ENCODE measurements at regions not wholly inside any gene's neighbourhood (a gene's known extent, or its start where the extent isn't known, plus 50 kb on each side); places are given as distances from the start of the nearest gene placed in this dataset.

DNA sequence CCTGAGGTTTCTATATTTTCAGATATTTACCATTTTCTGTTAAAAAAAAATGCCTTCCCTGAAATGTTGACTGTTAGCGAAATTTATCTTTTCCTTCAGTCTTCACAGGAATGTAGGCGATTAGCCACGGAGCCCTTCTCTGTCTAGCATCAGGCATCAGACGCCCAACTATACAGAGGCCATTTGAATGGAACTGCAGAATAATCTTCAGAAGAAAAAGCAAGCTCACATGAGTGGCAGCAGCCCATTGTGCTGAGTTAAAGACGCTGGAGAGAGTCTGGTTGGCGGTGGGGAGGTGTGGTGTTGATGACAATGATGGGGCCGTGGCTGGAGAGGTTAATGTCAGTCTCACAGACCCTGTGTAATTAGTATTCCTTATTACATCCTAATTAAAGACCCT is 196.8 kb upstream of the LEF1 start:
- no peak for DNase-seq (ENCODE audit: low read depth, low spot score)

DNA sequence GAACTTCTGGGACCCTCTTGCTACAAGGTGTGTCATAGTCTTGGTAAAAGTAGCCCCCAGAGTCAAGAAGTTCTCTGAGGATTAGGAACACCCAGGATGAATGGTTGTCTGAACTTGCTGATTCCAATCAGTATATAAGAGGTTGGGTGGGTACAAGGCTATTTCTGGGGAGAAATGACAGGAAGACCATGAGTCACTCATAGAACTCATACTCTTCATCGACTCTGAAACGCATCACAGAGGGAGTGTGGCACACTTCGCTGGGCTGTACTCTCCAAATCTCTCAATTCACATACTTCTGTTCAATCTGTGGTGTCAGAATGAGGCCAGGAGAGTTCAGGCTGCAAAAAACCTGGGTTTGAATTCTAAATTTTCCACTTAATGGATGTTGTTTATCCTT is 193.2 kb upstream of the LEF1 start:
- DNase-seq (ENCODE audit: low read depth, low spot score), result no peak

DNA sequence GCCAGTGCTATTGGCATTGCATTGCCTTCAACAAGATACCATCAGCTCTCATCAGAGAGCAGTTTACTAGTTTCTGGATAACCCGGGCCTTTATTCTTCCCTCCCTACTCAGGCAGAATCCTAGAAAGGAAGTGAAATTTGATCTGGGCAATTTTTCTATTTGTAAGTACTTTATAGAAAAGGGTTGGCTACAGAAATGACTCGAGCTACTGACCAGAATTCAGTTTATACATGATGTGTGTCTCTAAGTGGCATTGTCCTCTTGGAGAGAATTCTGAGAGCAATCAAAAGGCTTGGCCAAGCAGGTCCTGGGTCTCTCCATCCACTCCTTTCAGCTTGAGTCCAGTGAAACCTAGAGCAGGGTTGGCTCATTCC is 192.7 kb upstream of the LEF1 start:
- peak; percentile 10 for DNase-seq (ENCODE audit: low read depth, low spot score)

DNA sequence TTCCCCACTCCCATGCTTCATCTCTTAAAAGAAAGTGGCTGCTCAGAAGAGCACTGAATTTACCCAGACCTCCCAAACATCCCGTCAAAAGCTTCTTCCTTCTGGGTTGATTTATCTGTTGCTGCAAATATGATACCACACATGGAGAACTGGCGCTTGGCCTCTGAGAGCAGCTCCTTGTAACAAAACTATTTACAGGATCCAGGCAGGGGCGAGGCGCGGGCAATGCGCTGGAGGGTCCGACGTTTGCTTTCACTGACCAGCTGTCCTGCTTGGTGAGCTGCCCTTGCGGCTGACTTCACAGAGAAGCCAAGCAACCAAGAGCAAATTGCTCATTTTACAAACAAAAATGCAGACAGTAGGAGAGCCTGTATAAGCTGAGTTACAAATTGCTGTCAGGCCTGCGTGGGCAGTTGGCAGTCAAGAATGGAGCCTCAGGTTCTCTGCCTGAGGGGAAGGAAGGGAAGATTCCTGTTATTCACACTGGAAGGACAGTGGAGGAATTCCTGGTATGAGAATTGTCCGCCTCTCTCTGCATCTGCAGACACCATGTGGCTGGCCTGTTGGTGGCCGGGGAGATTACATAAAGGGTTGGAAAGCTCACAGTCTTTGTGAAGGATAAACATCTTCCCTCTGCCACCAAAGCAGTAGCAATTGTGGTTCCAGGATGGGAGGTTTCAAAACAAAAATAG is 192.2 kb upstream of the LEF1 start:
- DNase-seq (ENCODE audit: low read depth, low spot score), result peak; percentile 36

DNA sequence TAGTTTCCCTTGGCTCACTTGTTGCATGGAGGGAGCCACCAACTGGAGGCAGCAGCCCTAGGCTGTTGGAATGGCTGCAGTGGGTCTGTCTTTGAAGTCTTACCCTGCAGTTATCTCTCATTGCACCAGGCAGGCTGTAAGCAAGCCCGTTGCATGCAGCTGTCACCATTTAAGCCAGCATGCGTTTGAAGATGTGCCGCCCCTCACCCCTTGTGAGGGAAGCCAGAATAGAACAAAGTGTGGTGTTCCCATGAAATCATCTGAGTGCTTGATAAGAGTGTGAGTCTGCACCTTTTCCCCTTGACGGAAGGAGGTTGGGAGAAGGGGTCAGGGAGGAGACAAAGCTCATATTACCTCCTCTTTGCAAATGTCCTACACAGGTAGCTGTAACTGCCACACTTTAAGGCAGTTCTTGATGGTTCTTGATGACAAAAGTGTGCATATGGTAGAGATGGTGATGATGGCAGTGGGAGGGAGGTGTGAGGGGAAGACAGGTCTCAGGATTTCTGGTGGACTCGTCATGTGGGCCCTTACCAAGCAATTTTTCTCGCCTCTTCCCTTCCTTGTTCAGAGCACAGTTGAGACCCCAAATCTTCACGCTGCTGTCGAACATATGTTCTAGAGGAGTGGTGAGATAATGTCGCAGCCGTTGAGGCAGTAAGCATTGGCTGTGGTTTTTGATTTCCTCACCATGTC is 191.4 kb upstream of the LEF1 start:
- DNase-seq (ENCODE audit: low read depth, low spot score), result no peak

DNA sequence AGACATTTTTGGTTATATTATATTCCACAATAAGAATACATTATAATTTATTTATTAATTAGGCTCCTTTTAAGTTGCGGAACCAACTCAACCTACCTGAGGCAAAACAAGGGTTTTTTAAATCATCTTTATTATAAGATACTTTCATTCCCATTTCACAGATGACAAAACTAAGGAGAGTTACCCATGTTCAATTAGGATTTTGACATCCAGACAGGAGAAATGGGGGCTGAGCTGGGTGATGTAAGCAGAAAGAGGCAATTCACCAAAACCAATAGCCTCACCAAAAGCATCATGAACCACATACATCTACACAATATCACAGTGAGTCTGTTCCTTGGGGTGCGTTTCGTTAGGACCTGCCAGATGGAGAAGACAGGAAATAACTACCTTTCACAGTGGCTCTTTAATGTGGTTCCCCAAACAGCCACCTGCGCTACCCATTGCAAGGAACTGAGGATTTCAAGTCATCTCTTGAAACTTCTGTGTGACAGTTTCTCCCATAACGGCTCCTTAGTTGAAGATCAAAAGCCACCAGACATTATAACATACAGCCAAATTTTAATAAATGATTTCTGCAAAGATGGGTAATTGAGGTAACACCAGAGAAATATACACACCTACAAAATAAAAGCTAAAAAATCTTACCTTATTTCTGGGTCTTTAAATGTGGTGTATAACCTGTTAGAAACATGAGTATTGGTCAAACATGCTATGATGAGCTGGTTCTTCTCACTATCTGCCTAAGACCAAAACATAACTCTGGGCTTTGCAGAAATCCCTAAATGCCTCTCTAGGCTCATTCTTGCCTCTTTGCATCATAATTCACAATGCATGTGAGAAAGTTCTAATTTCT is 190.6 kb upstream of the LEF1 start:
- DNase-seq (ENCODE audit: low read depth, low spot score), result no peak

DNA sequence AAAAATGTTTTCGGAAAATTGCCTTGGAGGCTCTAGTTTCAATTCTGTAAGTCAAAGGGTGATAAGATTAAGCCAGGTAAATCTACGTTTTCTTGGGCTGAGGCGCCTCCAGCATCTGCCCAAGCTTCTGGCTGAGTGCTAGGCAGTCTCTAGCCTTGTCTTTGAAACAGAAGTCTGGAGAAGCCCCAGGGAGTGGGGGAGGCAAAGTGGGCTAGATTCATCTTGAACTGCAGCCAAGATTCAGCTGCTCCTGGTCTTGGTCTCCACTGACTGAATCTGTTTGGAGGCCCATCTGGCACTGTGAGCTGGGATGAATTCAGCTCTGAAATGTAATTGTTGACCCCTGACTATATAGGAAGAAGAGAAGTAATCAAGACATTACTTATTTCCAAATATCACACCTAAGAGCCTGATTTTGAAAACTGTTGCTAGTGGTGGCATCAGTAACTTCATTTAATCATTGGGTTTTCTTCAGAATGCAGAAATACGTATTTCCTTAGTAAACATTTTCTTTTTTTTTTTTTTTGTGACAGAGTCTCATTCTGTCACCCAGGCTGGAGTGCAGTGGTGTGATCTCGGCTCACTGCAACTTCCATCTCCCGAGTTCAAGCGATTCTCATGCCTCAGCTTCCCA is 187.3 kb upstream of the LEF1 start:
- DNase-seq (ENCODE audit: low read depth, low spot score), result no peak

DNA sequence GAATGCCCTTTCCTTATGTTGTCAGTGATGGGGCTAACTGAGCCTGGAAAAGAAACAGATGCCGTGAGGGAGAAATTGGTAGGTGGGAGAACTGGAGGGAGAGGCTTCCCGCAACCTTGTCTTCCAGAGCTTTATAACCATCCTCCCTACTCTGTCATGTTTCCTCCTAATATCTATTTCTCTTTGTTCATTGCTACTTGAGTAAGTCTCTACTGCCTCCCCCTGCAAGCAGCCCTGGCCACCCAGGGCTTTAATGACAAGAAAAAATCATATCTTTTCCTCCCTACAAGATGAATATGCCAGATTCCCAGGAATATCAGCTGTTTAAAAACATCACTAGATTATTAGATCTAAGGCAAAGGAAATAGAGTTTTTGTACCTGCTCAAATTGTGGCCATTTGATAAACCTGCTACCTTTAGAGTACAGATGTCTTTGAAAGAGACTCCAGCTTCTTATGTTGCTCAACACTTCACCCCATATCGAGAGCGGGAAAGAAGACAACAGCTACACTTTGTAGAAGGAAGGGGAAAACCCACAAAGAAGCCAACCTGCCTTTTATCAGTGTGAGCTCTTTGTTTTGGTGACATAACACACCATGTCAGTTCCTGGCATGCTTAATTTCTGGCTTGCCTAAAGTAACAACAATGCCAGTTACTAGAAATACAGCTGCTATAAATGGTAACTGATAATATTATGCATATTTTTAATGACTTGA is 186.6 kb upstream of the LEF1 start:
- no peak for DNase-seq (ENCODE audit: low read depth, low spot score)

DNA sequence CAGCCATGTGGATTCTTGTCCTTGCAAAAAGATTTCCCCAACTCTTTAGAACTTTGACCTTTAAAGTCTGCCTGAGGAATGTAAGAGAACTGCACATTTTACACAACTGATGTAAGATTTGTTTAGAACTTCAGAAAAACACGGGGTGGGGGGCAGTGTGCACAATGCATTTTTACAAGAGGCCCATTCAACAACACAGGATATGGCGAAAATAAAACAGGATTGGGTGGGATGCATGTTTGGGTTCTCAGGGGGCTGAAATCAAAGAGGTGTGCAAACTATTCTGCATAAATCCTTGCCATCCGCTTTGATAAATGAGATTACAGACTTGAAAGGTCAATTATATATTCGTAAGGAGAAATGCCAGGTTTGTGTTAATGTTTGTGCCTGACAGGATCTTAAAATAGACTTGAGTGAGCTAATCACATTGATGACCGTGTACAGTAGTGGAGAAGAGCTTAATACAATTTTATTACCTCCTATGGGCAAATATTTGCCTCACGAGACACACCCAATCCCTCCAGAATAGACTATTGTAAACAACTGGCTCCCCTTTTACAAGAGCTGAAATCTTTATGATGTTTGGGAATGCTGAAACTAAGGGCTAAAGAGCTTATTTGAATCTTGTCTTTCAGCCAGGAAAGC is 184.1 kb upstream of the LEF1 start:
- no peak for DNase-seq (ENCODE audit: low read depth, low spot score)

DNA sequence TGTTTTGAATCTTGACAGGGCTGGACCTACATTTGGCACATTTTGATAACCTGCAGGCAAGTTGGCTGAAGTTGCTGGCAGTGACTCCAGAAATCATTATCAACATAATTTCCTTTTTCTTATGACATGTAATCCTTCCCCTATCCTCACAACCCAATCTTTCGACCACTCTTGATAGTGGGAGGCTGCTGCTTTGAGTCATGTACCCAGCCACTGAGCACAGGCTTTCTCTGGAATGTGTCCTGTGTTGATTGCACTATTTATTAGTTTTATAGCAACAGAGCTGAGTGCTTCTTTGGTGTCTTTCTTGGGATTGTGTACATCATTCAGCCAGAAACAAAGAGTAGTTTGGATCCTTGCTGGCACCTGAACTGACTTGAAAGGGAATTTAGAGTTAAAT is 183.1 kb upstream of the LEF1 start:
- no peak for DNase-seq (ENCODE audit: low read depth, low spot score)

DNA sequence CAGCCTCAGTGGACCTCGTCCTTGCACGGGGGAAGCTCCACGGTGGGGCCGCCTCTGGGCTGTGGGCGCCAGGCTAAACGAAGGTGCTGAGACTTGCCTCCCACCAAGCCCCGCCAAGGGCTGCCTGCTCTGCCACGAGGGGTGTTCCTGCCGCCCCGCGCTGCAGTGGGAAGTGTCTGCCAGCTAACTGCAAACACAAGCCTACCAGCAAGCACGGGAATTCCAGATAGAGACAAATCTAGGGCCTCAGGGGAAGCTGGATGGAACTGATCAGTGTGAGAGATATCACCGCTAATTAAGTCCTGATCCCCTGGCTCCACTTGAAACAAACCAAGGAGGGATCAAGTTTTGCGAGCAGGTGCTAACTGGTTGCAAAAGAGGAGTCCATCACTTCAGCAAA is 181.6 kb upstream of the LEF1 start:
- no peak for DNase-seq (ENCODE audit: low read depth, low spot score)

DNA sequence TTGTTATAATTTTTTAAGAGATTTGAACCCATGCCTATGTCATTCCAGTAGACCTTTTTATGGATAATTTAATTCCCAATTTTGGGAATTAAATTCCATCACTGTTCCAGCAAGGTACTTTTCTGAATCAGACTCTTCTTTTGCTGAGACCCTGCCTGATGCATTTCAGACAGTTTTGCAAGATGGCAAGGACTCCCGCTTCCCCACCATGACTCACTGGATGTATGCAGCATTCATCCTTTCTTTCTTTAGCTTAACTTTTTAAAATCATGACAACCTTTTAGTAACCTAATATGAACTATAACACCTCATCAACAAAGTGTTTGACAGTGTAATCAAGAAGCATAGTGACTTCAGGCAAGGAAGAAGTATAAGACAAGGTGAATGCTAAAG is 178.1 kb upstream of the LEF1 start:
- no peak for DNase-seq (ENCODE audit: low read depth, low spot score)

DNA sequence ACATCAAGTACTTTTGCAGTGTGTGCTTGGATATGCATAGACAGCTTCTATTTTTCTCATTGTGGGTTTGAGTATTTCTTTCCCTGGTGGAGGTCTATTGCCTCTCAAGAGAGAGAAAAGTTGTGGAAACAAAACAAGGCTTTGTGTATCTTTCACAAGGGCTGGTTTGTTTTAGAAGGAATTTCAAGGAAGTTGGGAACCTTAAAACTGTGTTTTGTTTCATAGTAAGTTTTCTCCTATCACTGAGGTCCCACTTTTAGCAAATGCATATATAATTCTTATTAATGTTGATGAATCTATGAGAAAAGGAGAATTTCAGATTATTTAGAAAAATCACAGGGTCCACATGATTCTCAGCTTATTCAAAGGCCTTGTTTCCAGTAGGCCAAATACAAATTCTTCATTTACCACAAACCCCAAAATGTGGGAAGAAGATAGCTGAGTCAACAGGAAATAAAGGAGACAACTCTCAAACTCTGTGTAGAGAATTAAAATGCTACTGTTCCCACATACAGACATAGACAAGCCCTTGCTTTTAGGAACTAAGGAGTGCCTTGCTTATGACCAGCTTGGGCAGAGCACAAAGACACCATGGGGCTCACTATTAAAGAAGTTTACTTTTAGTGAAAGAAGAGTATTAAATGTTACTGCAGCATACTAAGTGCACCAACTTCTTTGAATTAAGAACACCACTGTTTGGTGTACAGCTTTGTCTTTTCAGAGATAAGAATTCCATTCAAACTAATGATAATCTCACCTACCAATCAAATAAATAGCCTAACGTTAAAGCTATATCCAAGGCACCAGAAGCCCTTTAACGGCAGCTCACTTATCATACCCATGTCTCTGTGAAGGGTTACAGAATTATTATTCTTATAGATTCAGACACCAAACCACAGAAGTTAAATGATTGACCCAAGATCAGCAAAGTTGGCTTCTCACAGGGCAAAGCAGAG is 177.4 kb upstream of the LEF1 start:
- peak; percentile 9 for DNase-seq (ENCODE audit: low read depth, low spot score)

DNA sequence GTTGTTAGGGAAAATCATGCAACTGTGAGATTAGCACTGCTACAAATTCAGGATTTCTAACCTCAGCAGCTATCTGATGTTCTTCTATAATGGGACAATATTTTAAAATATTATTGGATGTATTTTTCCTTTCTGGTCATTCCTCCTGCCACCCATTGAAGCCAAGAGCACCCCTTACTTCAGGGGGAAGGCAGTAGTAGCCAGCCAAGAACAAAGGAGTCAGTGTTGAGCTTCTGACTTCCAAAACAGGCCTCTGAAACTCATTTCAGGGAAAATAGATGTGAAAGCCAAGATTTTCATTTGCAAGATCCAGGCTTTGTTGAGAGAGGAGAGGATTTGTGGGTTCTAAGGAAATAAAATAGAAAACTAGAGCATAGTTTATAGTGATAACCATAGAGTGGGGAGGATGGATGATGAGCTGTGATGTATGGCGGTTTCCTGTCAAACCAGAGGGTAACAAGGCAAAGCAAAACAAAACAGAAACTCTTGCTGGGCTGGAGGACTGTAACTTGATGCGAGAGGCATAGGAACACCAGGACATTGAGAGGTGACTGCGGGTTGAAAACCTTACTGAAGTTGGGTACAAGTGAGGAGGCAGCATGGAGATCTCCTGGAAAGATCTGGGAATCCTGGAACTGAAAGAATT is 173.7 kb upstream of the LEF1 start:
- DNase-seq (ENCODE audit: low read depth, low spot score), result no peak

DNA sequence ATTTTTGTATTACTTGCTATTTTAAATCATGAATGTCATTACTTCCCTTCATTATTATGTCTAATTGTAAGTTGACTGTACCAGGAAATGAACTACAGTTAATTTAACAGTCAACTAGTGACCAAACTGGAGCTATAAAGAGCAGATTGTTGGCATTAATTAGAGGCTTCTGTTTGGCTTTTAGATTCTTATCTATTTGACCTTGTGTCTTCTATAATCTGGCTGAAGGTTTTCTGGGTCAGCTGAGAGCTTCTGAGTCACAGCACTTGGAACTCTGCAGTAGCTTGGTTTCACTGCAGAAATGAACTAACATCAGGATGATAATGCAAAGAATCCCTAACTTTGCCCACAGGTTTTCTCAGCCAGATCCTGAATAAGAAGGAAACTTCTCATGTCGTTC is 169.2 kb upstream of the LEF1 start:
- DNase-seq (ENCODE audit: low read depth, low spot score), result no peak

DNA sequence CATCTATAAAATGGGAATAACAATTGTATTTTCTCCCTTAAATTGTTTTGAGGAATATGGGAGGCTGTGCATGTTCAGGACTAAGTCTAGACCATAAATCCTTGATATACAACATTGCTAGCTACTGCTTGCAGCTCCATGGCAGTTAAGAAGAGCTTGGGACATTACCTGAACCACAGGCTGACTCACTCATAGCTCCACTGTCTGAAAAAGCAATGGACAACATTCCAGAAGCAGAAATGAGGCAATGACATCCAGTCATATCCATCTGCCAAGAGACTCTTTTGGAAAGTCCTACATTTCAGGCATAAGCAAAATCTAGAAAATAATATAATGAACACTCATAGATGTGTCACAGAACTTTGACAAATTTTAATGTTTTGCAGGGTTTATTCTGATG is 167.3 kb upstream of the LEF1 start:
- DNase-seq (ENCODE audit: low read depth, low spot score), result no peak

DNA sequence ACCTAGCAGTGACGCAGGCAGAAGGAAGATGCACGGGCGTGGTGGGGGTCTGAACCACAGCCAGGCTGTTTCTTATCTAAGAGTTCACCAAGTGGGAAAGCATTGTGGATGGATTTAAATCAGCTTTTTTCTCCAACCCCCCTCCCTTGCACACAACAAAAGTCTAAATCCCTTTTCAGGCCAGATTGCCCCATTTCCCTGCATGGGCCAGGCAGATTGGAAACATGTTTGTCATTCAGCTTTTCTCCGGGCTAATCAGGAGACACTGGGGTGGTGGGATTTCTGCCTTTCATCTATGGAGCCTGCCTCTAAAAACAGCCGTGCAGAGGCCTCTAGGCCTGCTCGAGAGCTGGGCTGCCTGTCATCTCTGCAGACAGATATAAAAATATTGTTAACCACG is 166.3 kb upstream of the LEF1 start:
- DNase-seq (ENCODE audit: low read depth, low spot score), result no peak

DNA sequence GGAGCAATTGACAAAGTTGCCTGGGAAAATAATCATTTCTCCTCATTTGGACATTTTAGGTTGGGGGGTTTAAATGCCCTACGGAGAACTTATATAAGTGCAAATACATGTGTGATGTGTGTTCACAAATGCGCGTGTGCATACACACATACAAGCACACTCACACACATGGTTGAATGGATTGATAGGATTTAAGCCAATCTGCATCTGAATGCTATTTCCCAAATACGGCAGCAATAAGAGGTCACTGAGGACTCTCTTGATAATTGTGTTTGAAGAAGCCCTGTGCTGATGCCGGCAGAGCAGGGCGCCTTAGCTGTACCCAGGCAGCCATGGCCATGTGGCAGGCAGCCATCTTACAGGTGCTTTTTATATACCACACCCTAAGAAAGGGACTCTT is 165.3 kb upstream of the LEF1 start:
- no peak for DNase-seq (ENCODE audit: low read depth, low spot score)

DNA sequence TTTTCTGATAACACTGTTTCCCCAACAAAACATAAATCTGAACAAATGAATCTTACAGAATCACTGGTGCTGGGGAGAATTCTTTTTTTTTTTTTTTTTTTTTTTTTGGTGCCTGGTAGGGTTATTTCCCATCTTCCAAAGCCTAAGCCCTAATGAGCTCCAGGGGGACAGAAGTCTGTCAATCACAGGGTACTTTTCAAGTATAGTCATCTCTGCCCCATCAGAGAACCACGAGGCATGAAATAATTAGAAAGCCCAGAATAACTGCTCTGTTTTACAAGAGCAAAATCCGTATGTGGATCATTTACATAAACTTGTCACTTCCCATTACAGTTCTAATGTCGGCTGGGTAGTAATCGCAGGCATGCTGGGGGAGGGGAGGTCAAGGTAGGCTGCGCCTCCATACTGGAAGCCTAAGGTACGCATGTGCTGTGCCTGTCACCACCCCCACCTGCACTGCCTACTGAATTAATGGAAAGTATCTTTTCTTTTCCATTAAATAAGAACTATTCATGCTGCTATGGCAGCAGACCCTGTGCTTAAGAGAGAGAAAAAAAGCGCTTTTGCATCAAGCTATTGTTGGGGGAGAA is 164.7 kb upstream of the LEF1 start:
- DNase-seq (ENCODE audit: low read depth, low spot score), result no peak
